ENCODE measurements at regions not wholly inside any gene's neighbourhood (a gene's known extent, or its start where the extent isn't known, plus 50 kb on each side); places are given as distances from the start of the nearest gene placed in this dataset.

DNA sequence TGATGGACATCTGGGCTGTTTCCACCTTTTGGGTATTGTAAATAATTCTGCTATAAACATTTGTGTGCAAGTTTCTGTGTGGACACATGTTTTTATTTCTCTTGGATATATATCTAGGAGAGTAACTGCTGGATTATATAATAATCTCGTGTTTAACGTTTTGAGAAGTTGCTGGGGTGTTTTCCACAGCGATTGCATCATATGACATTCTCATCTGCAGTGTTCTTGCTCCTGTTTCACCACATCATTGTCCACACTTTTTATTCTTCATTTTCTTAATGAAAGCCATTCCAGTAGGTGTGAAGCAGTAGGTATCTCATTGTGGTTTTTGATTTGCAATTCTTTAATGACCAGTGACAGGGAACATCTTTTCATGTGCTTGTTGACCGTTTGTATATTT is 56.9 kb upstream of the ALKAL2 start:
- TF ChIP-seq CTBP1 (IDR thresholded peaks at IDR 0.05; ENCODE audit: borderline replicate concordance) (no peak), SUZ12 (IDR thresholded peaks at IDR 0.05) (no peak), ARNT (IDR thresholded peaks at IDR 0.05) (no peak), L3MBTL2 (conservative IDR thresholded peaks at IDR 0.05) (no peak), HDGF (IDR thresholded peaks at IDR 0.05; ENCODE audit: borderline replicate concordance) (no peak), BHLHE40 (IDR thresholded peaks at IDR 0.05; ENCODE audit: borderline replicate concordance) (no peak), FOXM1 (IDR thresholded peaks at IDR 0.05; ENCODE audit: borderline replicate concordance) (no peak), PKNOX1 (IDR thresholded peaks at IDR 0.05) (no peak)

All from HEK293T (cell line).